Common myeloid progenitor, CD34-positive (primary cell): ENCODE measurements at regions not wholly inside any gene's neighbourhood (a gene's known extent, or its start where the extent isn't known, plus 50 kb on each side); places are given as distances from the start of the nearest gene placed in this dataset.

Source experiments
- CTCF ChIA-PET: fragments of 350-600 bp; sonication (Branson Sonifier 250); formaldehyde crosslinking; loops from one replicate; lab custom pipeline; 2021; ENCODE audit warnings: antibody characterized with exemption; lab: Charles Lee
- POLR2A ChIA-PET: fragments of 350-600 bp; sonication (Branson Sonifier 250); formaldehyde crosslinking; loops from one replicate; lab custom pipeline; 2021; ENCODE audit warnings: antibody characterized with exemption; lab: Charles Lee
- DNase-seq, 3 donors: peaks; one replicate each; pipeline versions ENCODE4 v3.0.0 to v3.0.0-alpha.2; 2013
- H3K27ac ChIP-seq, 2 experiments: 1 replicate in 1 of 2; 2 replicates in 1 of 2; pipeline ENCODE4 v1.7.0; 2013; ENCODE audit warnings: inconsistent platforms in 2 of 2, low read length in 2 of 2, mild to moderate bottlenecking in 2 of 2, low read depth in 1 of 2, moderate library complexity in 1 of 2; ENCODE audit not compliant: severe bottlenecking in 2 of 2, insufficient read depth in 1 of 2, poor library complexity in 1 of 2
- H3K27me3 ChIP-seq, 5 experiments: replicated peaks in 2 of 5; 1 replicate in 3 of 5; 2 replicates in 2 of 5; pipeline versions ENCODE4 v1.6.1 to v1.7.0; 2013; ENCODE audit warnings: low read length in 4 of 5, mild to moderate bottlenecking in 2 of 5, moderate library complexity in 2 of 5, inconsistent platforms in 1 of 5; ENCODE audit not compliant: insufficient read depth in 5 of 5, control insufficient read depth in 4 of 5
- H3K36me3 ChIP-seq, 4 experiments: 1 replicate in 2 of 4; 2 replicates in 2 of 4; pipeline versions ENCODE4 v1.6.1 to v1.7.0; 2013; ENCODE audit warnings: low read length in 3 of 4, control low read depth in 1 of 4, mild to moderate bottlenecking in 1 of 4; ENCODE audit not compliant: control insufficient read depth in 4 of 4, insufficient read depth in 4 of 4
- H3K4me1 ChIP-seq, 4 experiments: 1 replicate in 3 of 4; 2 replicates in 1 of 4; pipeline versions ENCODE4 v1.6.1 to v1.7.1; 2013; ENCODE audit warnings: low read length in 3 of 4, mild to moderate bottlenecking in 3 of 4, control low read depth in 1 of 4, inconsistent platforms in 1 of 4, moderate library complexity in 1 of 4; ENCODE audit not compliant: control insufficient read depth in 4 of 4, insufficient read depth in 4 of 4; ENCODE audit errors: control extremely low read depth in 1 of 4
- H3K4me3 ChIP-seq, 7 experiments: 1 replicate in 4 of 7; 2 replicates in 3 of 7; pipeline versions ENCODE4 v1.5.1 to v1.7.0; 2013; ENCODE audit warnings: mild to moderate bottlenecking in 7 of 7, low read length in 6 of 7, moderate library complexity in 6 of 7, inconsistent platforms in 2 of 7, low read depth in 2 of 7, control low read depth in 1 of 7; ENCODE audit not compliant: insufficient read depth in 4 of 7, control insufficient read depth in 1 of 7; ENCODE audit errors: extremely low read depth in 1 of 7
- H3K9me3 ChIP-seq, 5 experiments: 1 replicate in 4 of 5; 2 replicates in 1 of 5; pipeline versions ENCODE4 v1.6.1 to v1.7.1; 2013; ENCODE audit warnings: low read length in 4 of 5, mild to moderate bottlenecking in 2 of 5, inconsistent platforms in 1 of 5, low read depth in 1 of 5, moderate library complexity in 1 of 5; ENCODE audit not compliant: control insufficient read depth in 4 of 5, insufficient read depth in 2 of 5; ENCODE audit errors: control extremely low read depth in 1 of 5
- WGBS: methylation state at CpG from one replicate; pipeline ENCODE4 v1.1.5; 2013; ENCODE audit not compliant: insufficient coverage; 5-methylcytosine and 5-hydroxymethylcytosine counted together

DNA sequence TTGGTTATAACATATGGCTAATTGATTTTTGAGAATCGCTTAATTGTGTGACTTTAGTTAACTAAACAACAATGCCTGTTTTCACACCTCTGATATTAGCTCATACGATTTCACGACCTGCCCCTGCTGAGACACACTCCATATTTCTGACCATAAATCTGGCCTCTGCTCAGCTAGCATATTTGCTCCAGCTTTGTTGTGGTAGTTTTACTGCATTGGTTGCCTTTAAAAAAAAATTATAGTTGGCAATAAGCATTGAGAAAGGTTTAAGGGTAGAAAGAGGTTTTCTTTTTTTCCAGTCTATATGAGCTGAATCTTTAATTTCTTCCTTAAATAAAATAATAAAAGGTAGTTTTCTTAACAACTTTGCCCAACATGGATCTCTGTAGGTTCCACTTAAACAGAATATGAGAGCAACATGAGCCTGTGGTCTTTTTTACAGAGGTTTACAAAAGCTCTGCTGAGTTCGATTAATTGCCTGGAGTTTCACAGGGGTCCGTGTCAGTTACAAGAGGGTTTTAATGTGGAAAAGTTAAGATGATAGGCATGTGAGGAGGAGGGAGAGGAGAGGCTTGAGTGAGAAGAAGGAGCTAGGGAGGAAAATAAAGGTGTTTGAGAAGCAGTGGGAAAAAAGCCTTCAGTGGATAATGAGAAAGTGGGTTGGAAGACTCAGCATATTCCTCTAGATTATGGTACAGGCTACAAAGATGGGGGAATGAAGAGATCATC is 318.2 kb downstream of the CXCL12 start:
- CTCF ChIA-PET, result no interaction called here
- Histone ChIP-seq H3K4me3 (no peak overlapping the region), H3K4me1 (no peaks in the 10 kb centered on the region), H3K36me3 (no peaks in the 10 kb centered on the region), H3K27ac (no peak overlapping the region), H3K27me3 (peaks cover 0 to 2% (median 0%) of the 10 kb centered on the region in 5 experiments), H3K9me3 (no peaks in the 10 kb centered on the region)
- no peak for DNase-seq
- POLR2A ChIA-PET, result no interaction called here
- 97% methylated on average over 4 of the region's 5 CpGs for WGBS

DNA sequence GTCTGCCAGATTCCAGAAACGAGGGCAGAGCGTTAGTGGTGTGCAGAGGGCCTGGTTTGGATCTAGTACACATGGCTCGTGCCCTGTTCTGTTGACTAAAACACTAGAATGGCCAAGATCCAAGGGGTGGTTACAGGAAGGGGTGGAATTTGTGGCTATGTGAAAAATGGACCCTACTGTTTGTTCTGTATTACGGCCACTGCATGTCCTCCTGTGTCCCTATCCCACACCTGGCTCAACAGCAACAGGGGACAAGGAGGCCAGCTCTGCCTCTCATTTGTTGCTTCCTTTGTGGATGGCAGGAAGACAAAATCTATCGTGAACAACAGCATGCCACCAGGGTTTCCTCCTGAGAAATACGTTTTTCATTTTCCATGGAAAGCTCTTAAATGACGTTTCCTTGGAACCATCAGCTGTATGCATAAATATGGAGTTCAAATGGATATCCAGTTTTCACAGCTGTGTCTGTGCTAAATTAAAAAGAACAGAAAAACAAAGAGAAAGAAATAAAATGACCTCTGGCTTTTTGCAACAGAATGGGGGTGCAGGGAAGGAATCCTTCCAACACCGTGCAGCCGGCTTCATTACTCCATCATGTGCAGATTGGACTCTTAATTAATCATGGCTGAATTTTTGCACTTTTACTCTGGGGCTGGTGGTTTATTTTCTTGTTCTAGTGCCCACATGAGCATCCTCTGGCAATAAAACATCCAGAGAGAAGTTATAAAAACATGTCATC is 318.9 kb downstream of the CXCL12 start:
- WGBS, result 82% methylated on average over 8 of the region's 9 CpGs
- no peaks in the 10 kb centered on the region for H3K9me3 ChIP-seq
- CTCF ChIA-PET, result no interaction called here
- no peak for DNase-seq
- H3K4me3 ChIP-seq, result no peak overlapping the region
- peaks cover 0 to 2% (median 0%) of the 10 kb centered on the region in 5 experiments for H3K27me3 ChIP-seq
- no peaks in the 10 kb centered on the region for H3K36me3 ChIP-seq
- no peaks in the 10 kb centered on the region for H3K4me1 ChIP-seq
- no peak overlapping the region for H3K27ac ChIP-seq
- POLR2A ChIA-PET, result no interaction called here

DNA sequence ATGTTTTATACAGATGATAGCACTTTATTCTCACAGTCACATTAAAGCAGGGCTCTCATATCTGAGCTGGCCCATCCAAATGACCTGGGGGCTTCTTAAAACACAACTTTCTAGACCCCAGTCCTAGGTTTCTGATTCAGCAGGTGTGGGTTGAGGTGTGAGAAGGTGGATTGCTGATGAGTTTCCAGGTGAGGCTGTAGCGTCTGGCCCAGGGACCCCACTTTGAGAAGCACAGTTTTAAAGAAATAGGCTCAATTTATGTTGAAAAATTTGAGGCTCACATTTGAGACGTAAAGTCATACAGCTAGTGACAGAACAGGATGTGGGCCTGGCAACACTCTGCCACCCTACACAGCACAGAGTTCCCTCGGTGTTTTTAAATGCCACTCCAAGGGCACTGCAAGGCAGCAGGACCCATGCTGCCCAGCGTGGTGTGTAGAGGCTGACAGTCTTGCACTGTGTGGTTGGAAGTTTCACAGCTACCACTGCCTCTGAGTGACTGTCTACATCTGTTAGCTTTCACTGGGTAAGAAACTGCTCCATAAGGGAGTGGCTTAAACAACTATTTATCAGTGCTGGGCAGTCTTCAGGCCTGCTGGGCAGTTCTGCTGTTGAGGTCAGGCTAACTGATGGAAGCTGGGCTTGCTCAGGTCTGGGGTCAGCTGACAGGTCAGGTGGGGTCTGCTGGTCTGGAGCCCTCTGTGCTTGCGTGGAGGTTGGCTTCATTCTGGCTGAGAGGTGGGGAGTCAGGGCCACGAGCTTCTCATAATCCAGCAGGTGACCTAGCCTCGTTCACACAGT is 319.7 kb downstream of the CXCL12 start:
- no peak overlapping the region for H3K4me3 ChIP-seq
- H3K27me3 ChIP-seq, result peaks cover 0 to 2% (median 0%) of the 10 kb centered on the region in 5 experiments
- ChIA-PET CTCF (no interaction called here), POLR2A (no interaction called here)
- no peak overlapping the region for H3K27ac ChIP-seq
- no peaks in the 10 kb centered on the region for H3K36me3 ChIP-seq
- H3K9me3 ChIP-seq, result no peaks in the 10 kb centered on the region
- H3K4me1 ChIP-seq, result no peaks in the 10 kb centered on the region
- 70% methylated on average over 6 of the region's 7 CpGs for WGBS
- no peak for DNase-seq

DNA sequence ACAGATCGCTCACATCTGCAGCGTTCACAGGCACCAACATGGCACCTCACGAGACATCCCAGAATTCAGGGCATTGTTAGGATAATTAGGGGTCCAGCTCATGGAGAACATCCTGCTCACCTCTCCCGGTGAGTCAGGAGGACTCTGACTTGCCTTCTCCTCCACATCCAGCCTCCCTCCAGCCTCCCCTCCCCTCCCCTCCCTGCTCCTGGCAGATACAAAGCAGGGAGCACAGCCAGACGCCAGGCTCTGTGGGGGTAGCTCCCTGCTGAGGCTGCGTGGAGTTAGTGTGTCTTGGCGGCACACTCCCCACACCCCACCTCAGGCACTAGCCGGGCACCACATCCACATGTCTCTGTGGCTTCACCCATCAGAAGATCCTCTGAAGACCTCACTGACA is 320.6 kb downstream of the CXCL12 start:
- Histone ChIP-seq H3K4me3 (no peak overlapping the region), H3K36me3 (no peaks in the 10 kb centered on the region), H3K27ac (no peak overlapping the region), H3K27me3 (peaks cover 0 to 2% (median 0%) of the 10 kb centered on the region in 5 experiments), H3K9me3 (no peaks in the 10 kb centered on the region), H3K4me1 (no peaks in the 10 kb centered on the region)
- CTCF ChIA-PET, result no interaction called here
- DNase-seq, result no peak
- 86% methylated on average over 2 of the region's 8 CpGs for WGBS
- POLR2A ChIA-PET, result no interaction called here

DNA sequence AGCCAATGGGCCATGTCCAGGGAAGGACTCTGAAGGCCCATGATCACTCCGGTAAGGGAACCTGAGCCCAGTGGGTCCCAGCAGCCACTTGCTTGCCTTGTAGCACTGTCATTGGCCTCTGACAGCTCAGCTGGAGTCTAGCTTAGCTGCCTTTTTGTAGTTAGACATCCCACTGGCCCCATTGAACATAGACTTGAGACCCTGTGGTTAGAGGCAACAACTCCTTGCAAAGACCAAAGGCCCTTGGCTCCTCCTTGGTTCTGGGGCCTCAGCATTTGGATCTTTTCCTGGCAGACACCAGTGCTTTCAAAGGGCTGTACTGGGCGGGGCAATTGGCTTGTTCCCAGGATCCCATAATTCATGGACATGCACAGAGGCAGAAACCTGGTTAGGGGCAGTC is 321.2 kb downstream of the CXCL12 start:
- POLR2A ChIA-PET, result no interaction called here
- Histone ChIP-seq H3K27ac (no peak overlapping the region), H3K4me3 (no peak overlapping the region), H3K27me3 (peaks cover 0 to 2% (median 0%) of the 10 kb centered on the region in 5 experiments), H3K4me1 (no peaks in the 10 kb centered on the region), H3K36me3 (no peaks in the 10 kb centered on the region), H3K9me3 (no peaks in the 10 kb centered on the region)
- CTCF ChIA-PET, result no interaction called here
- DNase-seq, result no peak
- 100% methylated on average over 2 of the region's 2 CpGs for WGBS

DNA sequence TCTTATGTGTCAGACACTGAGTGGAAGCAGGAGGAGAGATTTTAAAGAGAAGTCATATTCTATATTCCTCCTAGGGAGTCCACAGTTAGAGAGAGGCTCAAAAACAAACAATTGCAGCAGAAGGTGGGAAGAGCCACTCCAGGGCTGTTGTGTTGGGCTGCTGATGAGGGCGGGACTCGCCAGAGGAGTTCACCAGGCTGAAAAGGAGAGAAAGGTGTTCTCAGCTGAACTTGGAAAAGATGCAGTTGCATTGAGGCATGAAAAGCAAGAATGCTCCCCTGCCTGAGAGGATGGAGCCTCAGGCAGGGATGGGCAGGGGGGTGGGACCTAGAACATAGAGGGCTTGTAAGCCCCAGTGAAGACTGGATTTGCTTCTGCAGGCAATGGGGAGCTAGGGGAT is 324.2 kb downstream of the CXCL12 start:
- no peak for DNase-seq
- WGBS, result 100% methylated on average over 2 of the region's 2 CpGs
- POLR2A ChIA-PET, result no interaction called here
- Histone ChIP-seq H3K36me3 (no peaks in the 10 kb centered on the region), H3K4me3 (no peak overlapping the region), H3K9me3 (no peaks in the 10 kb centered on the region), H3K27ac (no peak overlapping the region), H3K27me3 (peaks cover 0 to 5% (median 0%) of the 10 kb centered on the region in 5 experiments), H3K4me1 (no peaks in the 10 kb centered on the region)
- CTCF ChIA-PET, result no interaction called here

DNA sequence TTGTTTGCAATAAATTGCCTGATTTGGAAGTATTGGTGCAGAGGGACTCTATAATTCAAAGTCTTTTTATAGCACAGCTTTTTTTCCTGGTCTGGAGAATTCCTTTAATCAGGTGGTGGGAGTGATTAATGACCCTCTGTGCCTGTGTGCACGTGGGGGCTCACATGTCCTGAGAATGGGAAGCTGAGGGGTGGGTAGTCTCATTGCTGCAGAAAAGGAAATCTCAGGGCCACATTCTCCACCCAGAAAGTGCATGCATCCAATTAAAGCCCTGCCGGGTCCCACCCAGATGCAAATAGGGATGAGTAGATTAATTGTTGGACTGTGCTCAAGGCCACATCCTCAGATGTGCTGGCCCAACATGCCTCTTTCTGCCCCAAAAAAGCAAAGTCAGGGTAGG is 324.7 kb downstream of the CXCL12 start:
- H3K27me3 ChIP-seq, result peaks cover 0 to 5% (median 0%) of the 10 kb centered on the region in 5 experiments
- H3K36me3 ChIP-seq, result no peaks in the 10 kb centered on the region
- no peaks in the 10 kb centered on the region for H3K4me1 ChIP-seq
- no peaks in the 10 kb centered on the region for H3K9me3 ChIP-seq
- DNase-seq, result no peak
- H3K4me3 ChIP-seq, result no peak overlapping the region
- ChIA-PET POLR2A (no interaction called here), CTCF (no interaction called here)
- no peak overlapping the region for H3K27ac ChIP-seq
- WGBS, result no CpG with 5 or more reads among the region's 2 CpGs
